HCT116 (cell line): ENCODE measurements at regions not wholly inside any gene's neighbourhood (a gene's known extent, or its start where the extent isn't known, plus 50 kb on each side); places are given as distances from the start of the nearest gene placed in this dataset.

Experiments
- ATAC-seq: fragments of 200-7000 bp; cut with Tn5 transposase; 2 replicates; pipeline ENCODE4 v1.9.1; 2020; ENCODE audit warnings: mild to moderate bottlenecking, moderate library complexity
- BruUV-seq: library from RNA; stranded (reverse); fragments of 400-500 nt; replicated peaks from 2 replicates; lab custom pipeline; 2021; lab: Mats Ljungman, UMichigan
- CTCF ChIA-PET: fragments of 300-600 bp; sonication (Branson Sonifier 250); formaldehyde crosslinking; loops from one replicate; lab custom pipeline; 2021; ENCODE audit warnings: antibody characterized with exemption; lab: Charles Lee
- POLR2A ChIA-PET: fragments of 300-600, 350-600 bp; sonication (Branson Sonifier 250); formaldehyde crosslinking; loops from one replicate; lab custom pipeline; 2021; ENCODE audit warnings: antibody characterized with exemption; lab: Charles Lee
- RAD21 ChIA-PET, 2 experiments: fragments of 300-600 bp; sonication (Branson Sonifier 250); formaldehyde crosslinking; loops; one replicate each; lab custom pipeline; 2023; ENCODE audit warnings: low total read pairs in 2 of 2; ENCODE audit not compliant: uncharacterized antibody in 2 of 2, unreplicated experiment in 2 of 2, low non-redundant PET in 1 of 2; lab: Charles Lee
- DNase-seq: peaks from one replicate; pipeline ENCODE4 v3.0.0-alpha.2; 2010; ENCODE audit warnings: low read depth, low spot score
- H2AFZ ChIP-seq: fragments of 200-600 bp; shearing (Covaris generic), sonication (generic); 2 replicates; pipeline ENCODE4 v1.6.1; 2017; ENCODE audit warnings: low read depth, mixed run types, mixed read lengths, antibody characterized with exemption, low read length; ENCODE audit not compliant: poor library complexity, severe bottlenecking
- H3K27ac ChIP-seq: 2 replicates; pipeline ENCODE4 v1.5.1; 2012; ENCODE audit warnings: low read depth, low read length
- H3K27me3 ChIP-seq: fragments of 200-600 bp; sonication (generic); 2 replicates; pipeline ENCODE4 v1.6.1; 2016; ENCODE audit warnings: mixed run types, low read length, mixed read lengths; ENCODE audit not compliant: insufficient read depth
- H3K36me3 ChIP-seq, 2 experiments: fragments of 200-500 bp in 1 of 2; fragments of 200-600 bp in 1 of 2; sonication (Bioruptor generic) in 1 of 2; sonication (generic) in 1 of 2; 2 replicates each; pipeline versions ENCODE4 v1.5.1 to v1.6.1; 2014 to 2016; ENCODE audit warnings: low read length in 2 of 2, inconsistent platforms in 1 of 2, mixed read lengths in 1 of 2, mixed run types in 1 of 2; ENCODE audit not compliant: insufficient read depth in 2 of 2, control insufficient read depth in 1 of 2
- H3K4me1 ChIP-seq, 2 experiments: fragments of 200-600 bp in 1 of 2; sonication (generic) in 1 of 2; 2 replicates each; pipeline versions ENCODE4 v1.5.1 to v1.6.1; 2012 to 2017; ENCODE audit warnings: low read length in 2 of 2, inconsistent platforms in 1 of 2, mild to moderate bottlenecking in 1 of 2, mixed read lengths in 1 of 2, mixed run types in 1 of 2, moderate library complexity in 1 of 2; ENCODE audit not compliant: insufficient read depth in 2 of 2, control insufficient read depth in 1 of 2
- H3K4me2 ChIP-seq: fragments of 200-600 bp; sonication (generic); 2 replicates; pipeline ENCODE4 v1.6.1; 2017; ENCODE audit warnings: mixed run types, low read length, mixed read lengths
- H3K4me3 ChIP-seq, 2 experiments: fragments of 200-600 bp in 1 of 2; sonication (generic) in 1 of 2; replicated peaks in 1 of 2; 2 replicates each; pipeline ENCODE4 v1.5.1; 2011 to 2016; ENCODE audit warnings: low read length in 2 of 2, control low read depth in 1 of 2, low read depth in 1 of 2, mild to moderate bottlenecking in 1 of 2, mixed read lengths in 1 of 2, mixed run types in 1 of 2
- H3K79me2 ChIP-seq: fragments of 200-600 bp; sonication (generic); 2 replicates; pipeline ENCODE4 v1.6.1; 2017; ENCODE audit warnings: mild to moderate bottlenecking, mixed run types, low read length, moderate library complexity, mixed read lengths; ENCODE audit not compliant: insufficient read depth
- H3K9ac ChIP-seq: fragments of 200-600 bp; sonication (generic); 2 replicates; pipeline ENCODE4 v1.6.1; 2016; ENCODE audit warnings: low read length, mixed read lengths
- H3K9me2 ChIP-seq: fragments of 200-600 bp; sonication (generic), shearing (Covaris generic); 2 replicates; pipeline ENCODE4 v1.6.1; 2017; ENCODE audit warnings: mixed run types, mild to moderate bottlenecking, moderate library complexity; ENCODE audit not compliant: insufficient read depth
- H3K9me3 ChIP-seq, 2 experiments: fragments of 200-500 bp in 1 of 2; fragments of 200-600 bp in 1 of 2; sonication (Bioruptor generic) in 1 of 2; sonication (generic) in 1 of 2; 2 replicates each; pipeline ENCODE4 v1.6.1; 2014 to 2017; ENCODE audit warnings: low read length in 2 of 2, mixed read lengths in 2 of 2, inconsistent platforms in 1 of 2, low read depth in 1 of 2, mild to moderate bottlenecking in 1 of 2, mixed run types in 1 of 2, moderate library complexity in 1 of 2; ENCODE audit not compliant: control insufficient read depth in 1 of 2, insufficient read depth in 1 of 2
- H4K20me1 ChIP-seq: fragments of 200-600 bp; sonication (generic), shearing (Covaris generic); 2 replicates; pipeline ENCODE4 v1.6.1; 2017; ENCODE audit warnings: mixed run types, mild to moderate bottlenecking, moderate library complexity; ENCODE audit not compliant: insufficient read depth
- CEBPB ChIP-seq: IDR thresholded peaks from 2 replicates; pipeline ENCODE4 v1.6.1; 2012; ENCODE audit warnings: low read depth
- ELF1 ChIP-seq: IDR thresholded peaks from 2 replicates; pipeline ENCODE4 v1.6.1; 2012; ENCODE audit warnings: low read depth, borderline replicate concordance
- SIN3A ChIP-seq: IDR thresholded peaks from 2 replicates; pipeline ENCODE4 v1.6.1; 2012; ENCODE audit warnings: low read depth
- SP1 ChIP-seq: IDR thresholded peaks from 2 replicates; pipeline ENCODE4 v1.6.1; 2012; ENCODE audit warnings: low read depth
- TCF7L2 ChIP-seq: IDR thresholded peaks from 2 replicates; pipeline ENCODE4 v1.7.0; 2011; ENCODE audit warnings: borderline replicate concordance, inconsistent platforms; ENCODE audit not compliant: insufficient read depth, insufficient read length; ENCODE audit errors: extremely low read depth
- intact Hi-C: fragments of 100-400 bp; cut with micrococcal nuclease; formaldehyde crosslinking; loops from 2 replicates; pipeline ENCODE4 v1.10.0; 2022
- TF ChIP-seq, protein P1 (sequence below): IDR thresholded peaks from 2 replicates; pipeline ENCODE4 v1.6.1; 2012
- TF ChIP-seq, protein P2 (sequence below): IDR thresholded peaks from 2 replicates; pipeline ENCODE4 v1.6.1; 2011; ENCODE audit warnings: mild to moderate bottlenecking, low read length, moderate library complexity; ENCODE audit not compliant: insufficient replicate concordance; ENCODE audit errors: extremely low read depth

DNA sequence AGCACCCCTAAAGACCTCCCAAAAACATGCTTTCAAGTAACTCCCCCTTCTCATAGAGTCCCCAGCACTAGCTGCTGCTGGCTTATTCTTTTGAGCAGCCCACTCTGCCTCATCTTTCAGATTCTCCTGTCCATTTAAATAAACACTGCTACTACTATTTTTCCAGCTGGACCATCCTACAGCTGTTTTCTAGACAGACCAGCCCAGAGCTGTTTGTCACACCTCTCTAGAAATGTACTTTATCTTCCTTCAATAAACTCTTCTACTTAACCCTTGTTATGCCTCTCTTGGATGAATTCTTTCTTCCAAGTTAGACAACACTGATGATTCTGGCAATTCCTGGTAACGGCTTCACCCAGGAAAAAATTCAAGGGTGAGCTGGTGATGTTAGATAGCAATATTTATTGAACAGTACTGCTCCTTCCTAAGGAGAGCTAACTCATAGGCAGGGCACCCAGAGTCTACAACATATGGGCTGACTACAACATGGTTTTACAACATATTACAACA, 995.7 kb downstream of the LRFN5 start (continued):
- no peak for TF ChIP-seq TCF7L2
- TF ChIP-seq, protein P1, sequence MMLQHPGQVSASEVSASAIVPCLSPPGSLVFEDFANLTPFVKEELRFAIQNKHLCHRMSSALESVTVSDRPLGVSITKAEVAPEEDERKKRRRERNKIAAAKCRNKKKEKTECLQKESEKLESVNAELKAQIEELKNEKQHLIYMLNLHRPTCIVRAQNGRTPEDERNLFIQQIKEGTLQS: no peak
- no peak for TF ChIP-seq SP1
- TF ChIP-seq SIN3A: no peak

DNA sequence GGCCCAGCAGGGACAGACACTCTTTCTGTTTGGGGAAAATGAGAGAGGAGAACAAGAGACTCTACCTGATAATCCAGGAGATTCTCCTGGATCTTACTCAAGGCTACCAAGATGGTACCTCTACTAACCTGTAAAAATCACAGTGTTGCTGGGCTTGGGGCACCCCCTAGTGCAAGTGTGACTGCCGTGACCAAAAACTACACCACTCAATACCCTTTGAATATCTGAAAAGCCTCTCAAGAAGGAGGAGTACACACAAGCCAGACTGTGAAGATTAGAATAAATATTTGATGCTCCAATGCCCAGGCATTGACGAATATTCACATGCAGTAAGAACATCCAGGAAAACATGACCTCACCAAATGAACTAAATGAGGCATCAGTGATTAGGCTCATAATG, 965.4 kb downstream of the LRFN5 start:
- Histone ChIP-seq H3K27ac (no peak overlapping the region), H4K20me1 (no peaks in the 10 kb centered on the region; the same call in 1 of the 2 replicates), H3K9ac (no peak overlapping the region), H3K4me1 (no peaks in the 10 kb centered on the region), H3K9me3 (peaks cover 0 to 11% of the 10 kb centered on the region in 2 experiments; a peak in 2 of 4 replicates), H2AFZ (no peak overlapping the region), H3K27me3 (no peaks in the 10 kb centered on the region), H3K4me3 (no peak overlapping the region), H3K36me3 (no peaks in the 10 kb centered on the region)
- CTCF ChIA-PET: no interaction called here
- BruUV-seq: no TSS peak
- intact Hi-C loops: no loop called here
- no peak for ATAC-seq
- no peak for TF ChIP-seq CEBPB
- no peak for TF ChIP-seq TCF7L2
- no peak for TF ChIP-seq SIN3A
- no peak for TF ChIP-seq ELF1
- TF ChIP-seq, protein P2, sequence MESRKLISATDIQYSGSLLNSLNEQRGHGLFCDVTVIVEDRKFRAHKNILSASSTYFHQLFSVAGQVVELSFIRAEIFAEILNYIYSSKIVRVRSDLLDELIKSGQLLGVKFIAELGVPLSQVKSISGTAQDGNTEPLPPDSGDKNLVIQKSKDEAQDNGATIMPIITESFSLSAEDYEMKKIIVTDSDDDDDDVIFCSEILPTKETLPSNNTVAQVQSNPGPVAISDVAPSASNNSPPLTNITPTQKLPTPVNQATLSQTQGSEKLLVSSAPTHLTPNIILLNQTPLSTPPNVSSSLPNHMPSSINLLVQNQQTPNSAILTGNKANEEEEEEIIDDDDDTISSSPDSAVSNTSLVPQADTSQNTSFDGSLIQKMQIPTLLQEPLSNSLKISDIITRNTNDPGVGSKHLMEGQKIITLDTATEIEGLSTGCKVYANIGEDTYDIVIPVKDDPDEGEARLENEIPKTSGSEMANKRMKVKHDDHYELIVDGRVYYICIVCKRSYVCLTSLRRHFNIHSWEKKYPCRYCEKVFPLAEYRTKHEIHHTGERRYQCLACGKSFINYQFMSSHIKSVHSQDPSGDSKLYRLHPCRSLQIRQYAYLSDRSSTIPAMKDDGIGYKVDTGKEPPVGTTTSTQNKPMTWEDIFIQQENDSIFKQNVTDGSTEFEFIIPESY: no peak
- TF ChIP-seq, all 23 proteins: peak for 0
- no peak for DNase-seq
- ChIA-PET RAD21 (no interaction called here), POLR2A (no interaction called here)
- Histone ChIP-seq H3K9me2 (no peaks in the 10 kb centered on the region), H3K4me2 (no peak overlapping the region), H3K79me2 (no peaks in the 10 kb centered on the region)
